Tibial nerve (tissue), 4 donors: ENCODE measurements at regions not wholly inside any gene's neighbourhood (a gene's known extent, or its start where the extent isn't known, plus 50 kb on each side); places are given as distances from the start of the nearest gene placed in this dataset.
"Not testable (repeated sequence)": the region's sequence is repeated elsewhere in the genome, so short reads cannot be mapped to it uniquely, and the experiment has no call there.

Source experiments
- EP300 ChIP-seq, 2 donors: sonication (generic); formaldehyde crosslinking; IDR thresholded peaks; one replicate each; pipeline ENCODE4 v1.6.1; 2017; ENCODE audit warnings: antibody characterized with exemption in 2 of 2, mild to moderate bottlenecking in 1 of 2
- POLR2A ChIP-seq, 2 donors: fragments of 450-650 bp; IDR thresholded peaks; one replicate each; pipeline ENCODE4 v1.6.1; 2017; ENCODE audit warnings: antibody characterized with exemption in 2 of 2, mild to moderate bottlenecking in 2 of 2, moderate library complexity in 2 of 2
- TF ChIP-seq, protein P1 (sequence below), 5 experiments: fragments of 200-600 bp in 3 of 5; fragments of 450-650 bp in 2 of 5; sonication (generic) in 3 of 5; IDR thresholded peaks; one replicate each; pipeline ENCODE4 v1.5.1; 2016 to 2019; ENCODE audit warnings: antibody characterized with exemption in 5 of 5, mild to moderate bottlenecking in 3 of 5, moderate library complexity in 2 of 5

DNA sequence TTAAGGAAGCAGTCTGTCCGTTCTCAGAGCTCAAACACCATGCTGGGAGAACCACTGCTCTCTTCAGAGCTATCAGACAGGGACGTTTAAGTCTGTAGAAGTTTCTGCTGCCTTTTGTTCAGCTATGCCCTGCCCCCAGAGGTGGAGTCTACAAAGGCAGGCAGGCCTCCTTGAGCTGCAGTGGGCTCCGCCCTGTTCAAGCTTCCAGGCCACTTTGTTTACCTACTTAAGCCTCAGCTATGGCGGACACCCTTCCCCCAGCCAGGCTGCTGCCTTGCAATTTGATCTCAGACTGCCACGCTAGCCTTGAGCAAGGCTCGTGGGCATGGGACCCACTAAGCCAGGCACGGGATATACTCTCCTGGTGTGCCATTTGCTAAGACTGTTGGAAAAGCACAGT lies 180.7 kb upstream of the TMEM196 start:
- TF ChIP-seq, protein P1, sequence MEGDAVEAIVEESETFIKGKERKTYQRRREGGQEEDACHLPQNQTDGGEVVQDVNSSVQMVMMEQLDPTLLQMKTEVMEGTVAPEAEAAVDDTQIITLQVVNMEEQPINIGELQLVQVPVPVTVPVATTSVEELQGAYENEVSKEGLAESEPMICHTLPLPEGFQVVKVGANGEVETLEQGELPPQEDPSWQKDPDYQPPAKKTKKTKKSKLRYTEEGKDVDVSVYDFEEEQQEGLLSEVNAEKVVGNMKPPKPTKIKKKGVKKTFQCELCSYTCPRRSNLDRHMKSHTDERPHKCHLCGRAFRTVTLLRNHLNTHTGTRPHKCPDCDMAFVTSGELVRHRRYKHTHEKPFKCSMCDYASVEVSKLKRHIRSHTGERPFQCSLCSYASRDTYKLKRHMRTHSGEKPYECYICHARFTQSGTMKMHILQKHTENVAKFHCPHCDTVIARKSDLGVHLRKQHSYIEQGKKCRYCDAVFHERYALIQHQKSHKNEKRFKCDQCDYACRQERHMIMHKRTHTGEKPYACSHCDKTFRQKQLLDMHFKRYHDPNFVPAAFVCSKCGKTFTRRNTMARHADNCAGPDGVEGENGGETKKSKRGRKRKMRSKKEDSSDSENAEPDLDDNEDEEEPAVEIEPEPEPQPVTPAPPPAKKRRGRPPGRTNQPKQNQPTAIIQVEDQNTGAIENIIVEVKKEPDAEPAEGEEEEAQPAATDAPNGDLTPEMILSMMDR (IDR thresholded peaks at IDR 0.05) = not testable (repeated sequence)
- TF ChIP-seq EP300, POLR2A (IDR thresholded peaks at IDR 0.05): not testable (repeated sequence)
